Inferior parietal cortex (tissue), 1 donor: ENCODE measurements at regions not wholly inside any gene's neighbourhood (a gene's known extent, or its start where the extent isn't known, plus 50 kb on each side); places are given as distances from the start of the nearest gene placed in this dataset.
A peak's percentile ranks its signal among the peaks of the same experiment; 100 is the strongest.

Experiments
- DNase-seq: peaks from one replicate; pipeline ENCODE4 v3.0.0-alpha.2; 2016; ENCODE audit errors: extremely low spot score

GRCh38 chr2:147366279-147366678 lies 478.6 kb upstream of the ACVR2A start:
- DNase-seq = no peak

- peak; percentile 38 for DNase-seq
Measured at GRCh38 chr2:147365622-147366021, 479.2 kb upstream of the ACVR2A start.

- no peak for DNase-seq
Measured at GRCh38 chr2:147364597-147364996, 480.2 kb upstream of the ACVR2A start.

GRCh38 chr2:147363181-147363580 lies 481.6 kb upstream of the ACVR2A start:
- DNase-seq = no peak

- no peak for DNase-seq
Measured at GRCh38 chr2:147358375-147358774, 486.5 kb upstream of the ACVR2A start.

GRCh38 chr2:147356157-147356556 lies 488.7 kb upstream of the ACVR2A start:
- no peak for DNase-seq

- DNase-seq = no peak
Measured at GRCh38 chr2:147355706-147356105, 489.1 kb upstream of the ACVR2A start.

GRCh38 chr2:147353072-147353381 lies 491.8 kb upstream of the ACVR2A start:
- DNase-seq = no peak

- DNase-seq = no peak
Measured at GRCh38 chr2:147352264-147353071, 492.4 kb upstream of the ACVR2A start.

GRCh38 chr2:147351784-147352183 lies 493.0 kb upstream of the ACVR2A start:
- no peak for DNase-seq

- DNase-seq = no peak
Measured at GRCh38 chr2:147348931-147349555, 495.8 kb upstream of the ACVR2A start.

GRCh38 chr2:147346142-147346541 lies 498.7 kb upstream of the ACVR2A start:
- no peak for DNase-seq

- no peak for DNase-seq
Measured at GRCh38 chr2:147345246-147345645, 499.6 kb upstream of the ACVR2A start.

GRCh38 chr2:147342329-147342728 lies 502.5 kb upstream of the ACVR2A start:
- no peak for DNase-seq

- DNase-seq = no peak
Measured at GRCh38 chr2:147331790-147332419, 512.9 kb upstream of the ACVR2A start.

GRCh38 chr2:147330925-147331324 lies 513.9 kb upstream of the ACVR2A start:
- no peak for DNase-seq

- DNase-seq = no peak
Measured at GRCh38 chr2:147327613-147328012, 517.2 kb upstream of the ACVR2A start.

- no peak for DNase-seq
Measured at GRCh38 chr2:147325990-147326389, 518.8 kb upstream of the ACVR2A start.

- DNase-seq = no peak
Measured at GRCh38 chr2:147320146-147320545, 524.7 kb upstream of the ACVR2A start.

GRCh38 chr2:147311058-147311430 lies 533.8 kb upstream of the ACVR2A start:
- no peak for DNase-seq

GRCh38 chr2:147310335-147311057 lies 534.3 kb upstream of the ACVR2A start:
- DNase-seq = no peak

GRCh38 chr2:147297820-147298219 lies 547.0 kb upstream of the ACVR2A start:
- no peak for DNase-seq
